ENCODE measurements at regions not wholly inside any gene's neighbourhood (a gene's known extent, or its start where the extent isn't known, plus 50 kb on each side); places are given as distances from the start of the nearest gene placed in this dataset.

DNA sequence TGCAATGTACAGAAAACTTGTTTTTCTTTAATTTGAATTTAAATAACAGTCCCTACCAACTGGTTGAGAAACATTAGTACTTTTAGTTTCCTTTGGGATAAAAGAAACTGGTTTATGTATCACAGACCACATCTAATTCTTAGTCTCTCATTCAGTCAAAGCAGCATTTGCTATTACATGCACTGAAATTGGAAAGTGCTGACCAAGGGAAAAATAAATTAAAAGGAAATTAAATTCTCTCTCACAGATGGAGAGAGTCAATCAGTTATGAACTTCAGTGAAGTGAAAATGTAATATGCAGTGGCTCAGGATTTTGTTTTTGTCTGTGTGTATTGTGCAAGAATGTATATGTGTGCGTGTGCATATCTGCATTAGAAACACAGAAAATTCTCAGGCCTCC is 121.7 kb downstream of the TUSC1 start:
- DNase-seq (ENCODE audit: low spot score) (no peak), ATAC-seq (ENCODE audit: low read depth) (no peak)
- Histone ChIP-seq H3K27ac (ENCODE audit: poor library complexity, severe bottlenecking) (no peak overlapping the region), H3K4me1 (ENCODE audit: insufficient read depth, poor library complexity, severe bottlenecking) (no peaks in the 10 kb centered on the region), H3K4me3 (ENCODE audit: severe bottlenecking) (no peak overlapping the region), H3K9me3 (ENCODE audit: severe bottlenecking) (no peaks in the 10 kb centered on the region), H3K36me3 (ENCODE audit: low read depth) (0 out of 2 replicates have a peak, but pooled peaks cover 3% of the 10 kb centered on the region), H3K27me3 (ENCODE audit: insufficient read depth, poor library complexity, severe bottlenecking) (peaks cover 37% of the 10 kb centered on the region)
- TF ChIP-seq, protein P1, sequence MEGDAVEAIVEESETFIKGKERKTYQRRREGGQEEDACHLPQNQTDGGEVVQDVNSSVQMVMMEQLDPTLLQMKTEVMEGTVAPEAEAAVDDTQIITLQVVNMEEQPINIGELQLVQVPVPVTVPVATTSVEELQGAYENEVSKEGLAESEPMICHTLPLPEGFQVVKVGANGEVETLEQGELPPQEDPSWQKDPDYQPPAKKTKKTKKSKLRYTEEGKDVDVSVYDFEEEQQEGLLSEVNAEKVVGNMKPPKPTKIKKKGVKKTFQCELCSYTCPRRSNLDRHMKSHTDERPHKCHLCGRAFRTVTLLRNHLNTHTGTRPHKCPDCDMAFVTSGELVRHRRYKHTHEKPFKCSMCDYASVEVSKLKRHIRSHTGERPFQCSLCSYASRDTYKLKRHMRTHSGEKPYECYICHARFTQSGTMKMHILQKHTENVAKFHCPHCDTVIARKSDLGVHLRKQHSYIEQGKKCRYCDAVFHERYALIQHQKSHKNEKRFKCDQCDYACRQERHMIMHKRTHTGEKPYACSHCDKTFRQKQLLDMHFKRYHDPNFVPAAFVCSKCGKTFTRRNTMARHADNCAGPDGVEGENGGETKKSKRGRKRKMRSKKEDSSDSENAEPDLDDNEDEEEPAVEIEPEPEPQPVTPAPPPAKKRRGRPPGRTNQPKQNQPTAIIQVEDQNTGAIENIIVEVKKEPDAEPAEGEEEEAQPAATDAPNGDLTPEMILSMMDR (IDR thresholded peaks at IDR 0.05; ENCODE audit: poor library complexity, severe bottlenecking): no peak

DNA sequence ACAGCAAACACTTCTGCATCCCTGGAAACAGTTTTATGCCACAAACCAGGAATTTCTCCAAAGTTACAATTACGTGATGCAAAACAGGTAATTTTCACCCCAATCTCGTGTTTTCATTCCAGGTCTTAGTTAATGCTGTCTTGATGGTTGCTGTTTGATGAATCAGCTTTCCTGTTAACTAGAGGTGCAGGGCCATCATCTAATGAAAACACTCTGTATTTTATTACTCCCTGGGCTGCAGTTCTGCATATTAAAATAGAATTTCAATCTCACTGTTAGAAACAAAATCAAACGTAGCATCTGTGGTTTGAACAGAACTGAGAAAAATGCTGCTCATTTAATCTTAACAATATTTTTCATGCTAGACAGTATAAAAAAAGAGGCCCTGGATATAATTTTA is 129.4 kb downstream of the TUSC1 start:
- DNase-seq (ENCODE audit: low spot score): no peak
- no peaks in the 10 kb centered on the region for H3K4me1 ChIP-seq (ENCODE audit: insufficient read depth, poor library complexity, severe bottlenecking)
- H3K4me3 ChIP-seq (ENCODE audit: severe bottlenecking): no peak overlapping the region
- peaks cover 21% of the 10 kb centered on the region for H3K27me3 ChIP-seq (ENCODE audit: insufficient read depth, poor library complexity, severe bottlenecking)
- no peaks in the 10 kb centered on the region for H3K9me3 ChIP-seq (ENCODE audit: severe bottlenecking)
- 0 out of 2 replicates have a peak, but pooled peaks cover 3% of the 10 kb centered on the region for H3K36me3 ChIP-seq (ENCODE audit: low read depth)
- no peak overlapping the region for H3K27ac ChIP-seq (ENCODE audit: poor library complexity, severe bottlenecking)
- ATAC-seq (ENCODE audit: low read depth): no peak
- TF ChIP-seq, protein P1 (IDR thresholded peaks at IDR 0.05; ENCODE audit: poor library complexity, severe bottlenecking): no peak

DNA sequence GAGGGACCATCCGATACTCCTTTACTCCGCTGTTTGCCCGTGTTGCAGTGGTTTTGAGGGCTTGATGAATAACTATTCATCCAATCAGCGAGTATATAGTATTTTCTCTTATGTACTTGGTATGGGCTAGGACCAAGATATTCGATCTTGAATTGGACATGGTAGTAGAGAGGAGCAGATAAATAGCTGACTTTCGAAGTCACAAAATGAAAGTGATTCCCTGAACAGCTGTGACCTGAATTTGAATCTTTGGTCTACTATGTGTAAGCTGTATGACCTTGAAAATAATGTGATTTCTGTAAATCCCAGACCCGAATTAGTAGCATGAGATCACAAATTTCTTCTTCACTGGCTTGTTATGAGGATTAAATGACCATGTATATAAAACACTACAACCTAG is 134.4 kb downstream of the TUSC1 start:
- no peaks in the 10 kb centered on the region for H3K9me3 ChIP-seq (ENCODE audit: severe bottlenecking)
- no peak for ATAC-seq (ENCODE audit: low read depth)
- no peak overlapping the region for H3K4me3 ChIP-seq (ENCODE audit: severe bottlenecking)
- no peaks in the 10 kb centered on the region for H3K36me3 ChIP-seq (ENCODE audit: low read depth)
- H3K4me1 ChIP-seq (ENCODE audit: insufficient read depth, poor library complexity, severe bottlenecking): no peaks in the 10 kb centered on the region
- TF ChIP-seq, protein P1 (IDR thresholded peaks at IDR 0.05; ENCODE audit: poor library complexity, severe bottlenecking): no peak
- H3K27me3 ChIP-seq (ENCODE audit: insufficient read depth, poor library complexity, severe bottlenecking): peaks cover 4% of the 10 kb centered on the region
- no peak overlapping the region for H3K27ac ChIP-seq (ENCODE audit: poor library complexity, severe bottlenecking)
- DNase-seq (ENCODE audit: low spot score): no peak

DNA sequence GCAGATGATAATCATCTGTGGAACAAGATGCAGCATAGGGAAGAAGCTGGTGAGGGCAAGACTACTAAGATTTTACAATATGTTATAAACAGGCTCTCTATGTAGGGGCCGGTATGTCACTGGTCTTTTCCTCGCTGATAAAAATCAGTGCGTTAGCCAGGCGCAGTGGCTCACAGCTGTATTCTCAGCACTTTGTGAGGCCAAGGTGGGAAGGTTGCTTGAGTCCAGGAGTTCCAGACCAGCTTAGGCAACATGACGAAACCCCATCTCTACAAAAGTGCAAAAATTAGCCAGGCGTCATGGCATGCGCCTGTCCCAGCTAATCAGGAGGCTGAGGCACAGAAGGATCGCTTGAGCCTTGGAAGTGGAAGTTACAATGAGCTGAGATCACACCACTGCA is 135.9 kb downstream of the TUSC1 start:
- TF ChIP-seq, protein P1 (IDR thresholded peaks at IDR 0.05; ENCODE audit: poor library complexity, severe bottlenecking): no peak
- Histone ChIP-seq H3K9me3 (ENCODE audit: severe bottlenecking) (no peaks in the 10 kb centered on the region), H3K27me3 (ENCODE audit: insufficient read depth, poor library complexity, severe bottlenecking) (peaks cover 5% of the 10 kb centered on the region), H3K36me3 (ENCODE audit: low read depth) (no peaks in the 10 kb centered on the region), H3K4me3 (ENCODE audit: severe bottlenecking) (no peak overlapping the region), H3K4me1 (ENCODE audit: insufficient read depth, poor library complexity, severe bottlenecking) (no peaks in the 10 kb centered on the region), H3K27ac (ENCODE audit: poor library complexity, severe bottlenecking) (no peak overlapping the region)
- ATAC-seq (ENCODE audit: low read depth): no peak
- no peak for DNase-seq (ENCODE audit: low spot score)

DNA sequence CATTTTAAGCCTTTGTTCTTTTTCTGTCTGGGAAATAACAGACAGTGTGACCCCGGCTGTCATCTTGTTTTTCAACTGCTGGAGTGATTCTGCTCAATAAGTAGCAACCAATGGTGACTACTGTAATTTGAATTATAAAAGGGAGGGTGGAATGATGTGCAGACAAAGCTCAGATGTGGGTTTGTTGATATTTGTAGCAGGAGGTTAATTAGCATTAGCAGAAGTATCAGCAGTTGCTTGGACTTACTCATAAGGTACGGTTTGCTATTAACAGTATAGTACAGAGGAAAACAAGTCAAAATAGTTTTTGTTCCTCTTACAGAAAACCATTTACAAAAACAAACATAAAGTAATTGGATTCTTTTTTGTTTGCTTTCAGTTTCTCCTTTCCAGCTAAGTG is 140.4 kb downstream of the TUSC1 start:
- Histone ChIP-seq H3K27me3 (ENCODE audit: insufficient read depth, poor library complexity, severe bottlenecking) (peaks cover 16% of the 10 kb centered on the region), H3K27ac (ENCODE audit: poor library complexity, severe bottlenecking) (no peak overlapping the region), H3K4me3 (ENCODE audit: severe bottlenecking) (no peak overlapping the region), H3K4me1 (ENCODE audit: insufficient read depth, poor library complexity, severe bottlenecking) (no peaks in the 10 kb centered on the region), H3K9me3 (ENCODE audit: severe bottlenecking) (no peaks in the 10 kb centered on the region), H3K36me3 (ENCODE audit: low read depth) (no peaks in the 10 kb centered on the region)
- ATAC-seq (ENCODE audit: low read depth) (no peak), DNase-seq (ENCODE audit: low spot score) (no peak)
- TF ChIP-seq, protein P1 (IDR thresholded peaks at IDR 0.05; ENCODE audit: poor library complexity, severe bottlenecking): no peak

All from RWPE2 (cell line).